HepG2 (cell line): ENCODE measurements at regions not wholly inside any gene's neighbourhood (a gene's known extent, or its start where the extent isn't known, plus 50 kb on each side); places are given as distances from the start of the nearest gene placed in this dataset.

Source experiments
- ATAC-seq: fragments of 200-7000 bp; cut with Tn5 transposase; 3 replicates; pipeline ENCODE4 v1.9.1; 2020; ENCODE audit warnings: mild to moderate bottlenecking, moderate library complexity
- BruUV-seq: library from RNA; stranded (reverse); fragments of 400-500 nt; replicated peaks from 2 replicates; lab custom pipeline; 2021; lab: Mats Ljungman, UMichigan
- CTCF ChIA-PET: fragments of 300-600 bp; formaldehyde crosslinking; extraction: SDS; loops from one replicate; lab custom pipeline; 2021; ENCODE audit warnings: low total read pairs, inconsistent platforms, low intra/inter-chr PET ratio; lab: Yijun Ruan, JAX
- POLR2A ChIA-PET: fragments of 350-600 bp; sonication (Branson Sonifier 250); formaldehyde crosslinking; loops from one replicate; lab custom pipeline; 2020; ENCODE audit warnings: antibody characterized with exemption, inconsistent platforms; lab: Yijun Ruan, JAX
- DNase-seq: peaks from one replicate; pipeline ENCODE4 v3.0.0-alpha.2; 2015; ENCODE audit warnings: low spot score
- FAIRE-seq: peaks from 3 replicates; lab custom pipeline; 2011; peaks lifted over from hg19 to GRCh38; lab: Jason Lieb, UNC
- H2AFZ ChIP-seq: one replicate; pipeline ENCODE4 v1.6.1; 2011; ENCODE audit warnings: low read length, inconsistent platforms
- H3K27ac ChIP-seq: fragments of 300-600 bp; 3 replicates; pipeline ENCODE4 v1.8.0; 2011; ENCODE audit warnings: mixed run types, mild to moderate bottlenecking, mixed read lengths, low read length, inconsistent platforms; ENCODE audit not compliant: insufficient read depth; ENCODE audit errors: extremely low read length
- H3K27me3 ChIP-seq, 2 experiments: fragments of 200-600 bp in 1 of 2; 2 replicates in 1 of 2; 3 replicates in 1 of 2; pipeline versions ENCODE4 v1.6.0 to v1.8.0; 2011; ENCODE audit warnings: low read length in 2 of 2, mild to moderate bottlenecking in 2 of 2, moderate library complexity in 2 of 2, inconsistent platforms in 1 of 2; ENCODE audit not compliant: insufficient read depth in 2 of 2, control insufficient read depth in 1 of 2
- H3K36me3 ChIP-seq, 2 experiments: fragments of 200-600 bp in 1 of 2; replicated peaks in 1 of 2; 2 replicates in 1 of 2; 3 replicates in 1 of 2; pipeline versions ENCODE4 v1.5.1 to v1.8.0; 2011; ENCODE audit warnings: low read length in 2 of 2, inconsistent platforms in 1 of 2; ENCODE audit not compliant: insufficient read depth in 2 of 2, control insufficient read depth in 1 of 2
- H3K4me1 ChIP-seq: 2 replicates; pipeline ENCODE4 v1.5.1; 2012; ENCODE audit warnings: low read length, inconsistent platforms; ENCODE audit not compliant: insufficient read depth
- H3K4me2 ChIP-seq: 2 replicates; pipeline ENCODE4 v1.6.0; 2011; ENCODE audit warnings: low read depth, low read length, inconsistent platforms
- H3K4me3 ChIP-seq, 3 experiments: fragments of 200-600 bp in 1 of 3; sonication (generic), shearing (Covaris generic) in 1 of 3; replicated peaks in 1 of 3; 2 replicates each; pipeline ENCODE4 v1.5.1; 2011 to 2016; ENCODE audit warnings: low read length in 3 of 3, inconsistent platforms in 2 of 3, low read depth in 2 of 3, mild to moderate bottlenecking in 2 of 3, control low read depth in 1 of 3, mixed read lengths in 1 of 3; ENCODE audit not compliant: insufficient read depth in 1 of 3
- H3K79me2 ChIP-seq: one replicate; pipeline ENCODE4 v1.6.1; 2011; ENCODE audit warnings: low read length, inconsistent platforms; ENCODE audit not compliant: insufficient read depth
- H3K9ac ChIP-seq: 2 replicates; pipeline ENCODE4 v1.6.0; 2011; ENCODE audit warnings: mild to moderate bottlenecking, low read depth, low read length, inconsistent platforms; ENCODE audit not compliant: insufficient read depth
- H3K9me3 ChIP-seq: 2 replicates; pipeline ENCODE4 v1.5.1; 2012; ENCODE audit warnings: mild to moderate bottlenecking, low read length
- H4K20me1 ChIP-seq: 2 replicates; pipeline ENCODE4 v1.6.0; 2011; ENCODE audit warnings: inconsistent platforms, mild to moderate bottlenecking, low read length, moderate library complexity; ENCODE audit not compliant: insufficient read depth
- ATF7-NPFF ChIP-seq: sonication (generic); formaldehyde crosslinking; IDR thresholded peaks from 2 replicates; pipeline ENCODE4 v1.8.1; 2023; ENCODE audit warnings: mild to moderate bottlenecking, low read depth, missing genetic modification reagents, moderate library complexity
- HNF4A ChIP-seq: sonication (generic); formaldehyde crosslinking; IDR thresholded peaks from 2 replicates; pipeline ENCODE4 v1.4.0; 2020; ENCODE audit warnings: missing genetic modification reagents
- KAT7 ChIP-seq: IDR thresholded peaks from 2 replicates; pipeline ENCODE4 v1.6.1; 2018; ENCODE audit warnings: borderline replicate concordance, missing compliant biosample characterization
- MYNN ChIP-seq: sonication (generic); formaldehyde crosslinking; IDR thresholded peaks from 2 replicates; pipeline ENCODE4 v1.4.0; 2020; ENCODE audit warnings: mild to moderate bottlenecking, low read depth, missing genetic modification reagents
- SIN3B ChIP-seq: fragments of 150-350 bp; IDR thresholded peaks from 2 replicates; pipeline ENCODE4 v1.6.1; 2014; ENCODE audit warnings: low read length
- SYNCRIP ChIP-seq: fragments of 200-400 bp; formaldehyde crosslinking; IDR thresholded peaks from 2 replicates; pipeline ENCODE4 v1.6.1; 2018; ENCODE audit warnings: mild to moderate bottlenecking, low read depth, low read length; ENCODE audit not compliant: insufficient read depth
- ZBTB1 ChIP-seq: sonication (generic); formaldehyde crosslinking; IDR thresholded peaks from 2 replicates; pipeline ENCODE4 v1.4.0; 2020; ENCODE audit warnings: missing genetic modification reagents, borderline replicate concordance
- ZFP41 ChIP-seq: sonication (generic); formaldehyde crosslinking; IDR thresholded peaks from 2 replicates; pipeline ENCODE4 v1.4.0; 2020; ENCODE audit warnings: mild to moderate bottlenecking, missing genetic modification reagents, borderline replicate concordance
- ZNF441 ChIP-seq: sonication (generic); formaldehyde crosslinking; IDR thresholded peaks from 2 replicates; pipeline ENCODE4 v1.7.0; 2021; ENCODE audit warnings: missing genetic modification reagents, borderline replicate concordance
- ZNF451 ChIP-seq: sonication (generic); formaldehyde crosslinking; IDR thresholded peaks from 2 replicates; pipeline ENCODE4 v1.5.0; 2020; ENCODE audit warnings: mild to moderate bottlenecking, missing genetic modification reagents
- ZNF709 ChIP-seq: sonication (generic); formaldehyde crosslinking; IDR thresholded peaks from 2 replicates; pipeline ENCODE4 v1.5.0; 2020; ENCODE audit warnings: mild to moderate bottlenecking, missing genetic modification reagents
- WGBS: methylation state at CpG from one replicate; pipeline ENCODE4 v1.1.6; 2017; ENCODE audit warnings: low lambda C conversion rate; 5-methylcytosine and 5-hydroxymethylcytosine counted together
- in situ Hi-C: cut with HindIII; loops from 2 replicates; pipeline ENCODE4 v1.10.0; 2017; ENCODE audit warnings: low pct_unique_long_range_greater_than_20kb; ENCODE audit not compliant: extremely low pct_ligation_motif_present
- intact Hi-C: fragments of 100-400 bp; cut with micrococcal nuclease; formaldehyde crosslinking; loops from one replicate; pipeline ENCODE4 v1.10.0; 2022; ENCODE audit not compliant: unreplicated experiment
- TF ChIP-seq, protein P1 (sequence below): sonication (generic); formaldehyde crosslinking; IDR thresholded peaks from 2 replicates; pipeline ENCODE4 v1.8.0; 2022; ENCODE audit warnings: missing genetic modification reagents, mild to moderate bottlenecking, moderate library complexity, borderline replicate concordance
- TF ChIP-seq, protein P2 (sequence below): sonication (generic); formaldehyde crosslinking; IDR thresholded peaks from 2 replicates; pipeline ENCODE4 v1.5.1; 2020; ENCODE audit warnings: mild to moderate bottlenecking, moderate library complexity, missing genetic modification reagents
- TF ChIP-seq, protein P3 (sequence below): sonication (generic); formaldehyde crosslinking; IDR thresholded peaks from 2 replicates; pipeline ENCODE4 v1.4.0; 2020; ENCODE audit warnings: low read depth, missing genetic modification reagents
- TF ChIP-seq, protein P4 (sequence below): sonication (generic); formaldehyde crosslinking; IDR thresholded peaks from 2 replicates; pipeline ENCODE4 v1.4.0; 2020; ENCODE audit warnings: missing genetic modification reagents

DNA sequence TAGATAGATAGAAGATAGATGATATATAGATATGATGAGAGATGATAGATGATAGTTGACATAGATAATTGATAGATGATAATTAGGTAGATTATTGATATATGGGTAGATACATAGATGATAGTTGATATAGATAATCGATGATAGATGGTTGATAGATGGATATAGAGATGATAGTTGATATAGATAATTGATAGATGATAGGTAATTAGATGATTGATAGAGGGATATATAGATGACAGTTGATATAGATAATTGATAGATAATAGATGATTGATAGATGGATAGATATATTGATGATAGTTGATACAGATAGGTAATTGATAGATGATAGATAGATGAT lies 72.3 kb downstream of the PRR15 start (continued):
- TF ChIP-seq, protein P1, sequence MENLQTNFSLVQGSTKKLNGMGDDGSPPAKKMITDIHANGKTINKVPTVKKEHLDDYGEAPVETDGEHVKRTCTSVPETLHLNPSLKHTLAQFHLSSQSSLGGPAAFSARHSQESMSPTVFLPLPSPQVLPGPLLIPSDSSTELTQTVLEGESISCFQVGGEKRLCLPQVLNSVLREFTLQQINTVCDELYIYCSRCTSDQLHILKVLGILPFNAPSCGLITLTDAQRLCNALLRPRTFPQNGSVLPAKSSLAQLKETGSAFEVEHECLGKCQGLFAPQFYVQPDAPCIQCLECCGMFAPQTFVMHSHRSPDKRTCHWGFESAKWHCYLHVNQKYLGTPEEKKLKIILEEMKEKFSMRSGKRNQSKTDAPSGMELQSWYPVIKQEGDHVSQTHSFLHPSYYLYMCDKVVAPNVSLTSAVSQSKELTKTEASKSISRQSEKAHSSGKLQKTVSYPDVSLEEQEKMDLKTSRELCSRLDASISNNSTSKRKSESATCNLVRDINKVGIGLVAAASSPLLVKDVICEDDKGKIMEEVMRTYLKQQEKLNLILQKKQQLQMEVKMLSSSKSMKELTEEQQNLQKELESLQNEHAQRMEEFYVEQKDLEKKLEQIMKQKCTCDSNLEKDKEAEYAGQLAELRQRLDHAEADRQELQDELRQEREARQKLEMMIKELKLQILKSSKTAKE (CRISPR knock-in tag): no peak
- TF ChIP-seq, protein P2, sequence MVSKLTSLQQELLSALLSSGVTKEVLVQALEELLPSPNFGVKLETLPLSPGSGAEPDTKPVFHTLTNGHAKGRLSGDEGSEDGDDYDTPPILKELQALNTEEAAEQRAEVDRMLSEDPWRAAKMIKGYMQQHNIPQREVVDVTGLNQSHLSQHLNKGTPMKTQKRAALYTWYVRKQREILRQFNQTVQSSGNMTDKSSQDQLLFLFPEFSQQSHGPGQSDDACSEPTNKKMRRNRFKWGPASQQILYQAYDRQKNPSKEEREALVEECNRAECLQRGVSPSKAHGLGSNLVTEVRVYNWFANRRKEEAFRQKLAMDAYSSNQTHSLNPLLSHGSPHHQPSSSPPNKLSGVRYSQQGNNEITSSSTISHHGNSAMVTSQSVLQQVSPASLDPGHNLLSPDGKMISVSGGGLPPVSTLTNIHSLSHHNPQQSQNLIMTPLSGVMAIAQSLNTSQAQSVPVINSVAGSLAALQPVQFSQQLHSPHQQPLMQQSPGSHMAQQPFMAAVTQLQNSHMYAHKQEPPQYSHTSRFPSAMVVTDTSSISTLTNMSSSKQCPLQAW: no peak
- TF ChIP-seq ZNF709: no peak

DNA sequence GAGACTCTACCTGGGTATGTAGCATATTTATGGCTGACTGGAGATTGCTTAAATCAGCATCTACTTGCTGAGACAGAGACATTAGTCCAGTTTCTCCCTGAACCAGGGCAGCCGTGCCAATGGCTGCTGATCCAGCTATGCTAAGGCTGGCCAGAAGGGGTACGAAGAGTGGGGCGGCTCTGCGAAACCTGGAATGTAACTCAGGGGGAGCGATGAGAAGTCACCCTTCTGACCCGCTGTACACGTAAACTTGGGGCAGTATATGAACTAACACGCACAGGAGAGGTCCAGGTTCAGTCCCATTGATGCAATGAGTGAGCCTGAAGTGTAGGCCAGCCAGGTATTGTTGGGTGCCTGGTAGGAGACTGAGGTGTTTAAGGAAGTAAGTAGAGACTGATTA lies 73.7 kb downstream of the PRR15 start:
- peaks cover 16% of the 10 kb centered on the region for H3K4me1 ChIP-seq
- H3K36me3 ChIP-seq: no peaks in the 10 kb centered on the region
- no peak overlapping the region for H2AFZ ChIP-seq
- BruUV-seq: no TSS peak
- no peaks in the 10 kb centered on the region for H4K20me1 ChIP-seq
- no peak overlapping the region for H3K27ac ChIP-seq
- no peak overlapping the region for H3K9ac ChIP-seq
- H3K79me2 ChIP-seq: no peaks in the 10 kb centered on the region
- intact Hi-C loops: no loop called here
- WGBS: 95% methylated on average over 8 of the region's 8 CpGs
- H3K27me3 ChIP-seq: no peaks in the 10 kb centered on the region
- H3K4me2 ChIP-seq: no peak overlapping the region
- ChIA-PET POLR2A (no interaction called here), CTCF (no interaction called here)
- FAIRE-seq: no peak
- no peak overlapping the region for H3K4me3 ChIP-seq
- no peak for DNase-seq
- in situ Hi-C loops: no loop called here
- no peaks in the 10 kb centered on the region for H3K9me3 ChIP-seq
- no peak for ATAC-seq
- TF ChIP-seq ZFP41 (CRISPR knock-in tag) (no peak), HNF4A (no peak), MYNN (CRISPR knock-in tag) (no peak), ATF7-NPFF (no peak), SYNCRIP (no peak), SIN3B (no peak), ZNF441 (no peak), KAT7 (CRISPR knock-in tag) (no peak), ZNF451 (CRISPR knock-in tag) (no peak), ZBTB1 (CRISPR knock-in tag) (no peak)
- TF ChIP-seq, protein P3, sequence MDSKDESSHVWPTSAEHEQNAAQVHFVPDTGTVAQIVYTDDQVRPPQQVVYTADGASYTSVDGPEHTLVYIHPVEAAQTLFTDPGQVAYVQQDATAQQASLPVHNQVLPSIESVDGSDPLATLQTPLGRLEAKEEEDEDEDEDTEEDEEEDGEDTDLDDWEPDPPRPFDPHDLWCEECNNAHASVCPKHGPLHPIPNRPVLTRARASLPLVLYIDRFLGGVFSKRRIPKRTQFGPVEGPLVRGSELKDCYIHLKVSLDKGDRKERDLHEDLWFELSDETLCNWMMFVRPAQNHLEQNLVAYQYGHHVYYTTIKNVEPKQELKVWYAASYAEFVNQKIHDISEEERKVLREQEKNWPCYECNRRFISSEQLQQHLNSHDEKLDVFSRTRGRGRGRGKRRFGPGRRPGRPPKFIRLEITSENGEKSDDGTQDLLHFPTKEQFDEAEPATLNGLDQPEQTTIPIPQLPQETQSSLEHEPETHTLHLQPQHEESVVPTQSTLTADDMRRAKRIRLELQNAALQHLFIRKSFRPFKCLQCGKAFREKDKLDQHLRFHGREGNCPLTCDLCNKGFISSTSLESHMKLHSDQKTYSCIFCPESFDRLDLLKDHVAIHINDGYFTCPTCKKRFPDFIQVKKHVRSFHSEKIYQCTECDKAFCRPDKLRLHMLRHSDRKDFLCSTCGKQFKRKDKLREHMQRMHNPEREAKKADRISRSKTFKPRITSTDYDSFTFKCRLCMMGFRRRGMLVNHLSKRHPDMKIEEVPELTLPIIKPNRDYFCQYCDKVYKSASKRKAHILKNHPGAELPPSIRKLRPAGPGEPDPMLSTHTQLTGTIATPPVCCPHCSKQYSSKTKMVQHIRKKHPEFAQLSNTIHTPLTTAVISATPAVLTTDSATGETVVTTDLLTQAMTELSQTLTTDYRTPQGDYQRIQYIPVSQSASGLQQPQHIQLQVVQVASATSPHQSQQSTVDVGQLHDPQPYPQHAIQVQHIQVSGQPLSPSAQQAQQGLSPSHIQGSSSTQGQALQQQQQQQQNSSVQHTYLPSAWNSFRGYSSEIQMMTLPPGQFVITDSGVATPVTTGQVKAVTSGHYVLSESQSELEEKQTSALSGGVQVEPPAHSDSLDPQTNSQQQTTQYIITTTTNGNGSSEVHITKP (CRISPR knock-in tag): no peak
- TF ChIP-seq, protein P4, sequence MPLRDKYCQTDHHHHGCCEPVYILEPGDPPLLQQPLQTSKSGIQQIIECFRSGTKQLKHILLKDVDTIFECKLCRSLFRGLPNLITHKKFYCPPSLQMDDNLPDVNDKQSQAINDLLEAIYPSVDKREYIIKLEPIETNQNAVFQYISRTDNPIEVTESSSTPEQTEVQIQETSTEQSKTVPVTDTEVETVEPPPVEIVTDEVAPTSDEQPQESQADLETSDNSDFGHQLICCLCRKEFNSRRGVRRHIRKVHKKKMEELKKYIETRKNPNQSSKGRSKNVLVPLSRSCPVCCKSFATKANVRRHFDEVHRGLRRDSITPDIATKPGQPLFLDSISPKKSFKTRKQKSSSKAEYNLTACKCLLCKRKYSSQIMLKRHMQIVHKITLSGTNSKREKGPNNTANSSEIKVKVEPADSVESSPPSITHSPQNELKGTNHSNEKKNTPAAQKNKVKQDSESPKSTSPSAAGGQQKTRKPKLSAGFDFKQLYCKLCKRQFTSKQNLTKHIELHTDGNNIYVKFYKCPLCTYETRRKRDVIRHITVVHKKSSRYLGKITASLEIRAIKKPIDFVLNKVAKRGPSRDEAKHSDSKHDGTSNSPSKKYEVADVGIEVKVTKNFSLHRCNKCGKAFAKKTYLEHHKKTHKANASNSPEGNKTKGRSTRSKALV (CRISPR knock-in tag): no peak
